ENCODE measurements at regions not wholly inside any gene's neighbourhood (a gene's known extent, or its start where the extent isn't known, plus 50 kb on each side); places are given as distances from the start of the nearest gene placed in this dataset.

- DNase-seq, result no peak
Measured at GRCh38 chrX:107561468-107562215, 66.7 kb upstream of the PRPS1 start.

- DNase-seq, result no peak
Measured at GRCh38 chrX:107562482-107562881, 65.8 kb upstream of the PRPS1 start.

DNA sequence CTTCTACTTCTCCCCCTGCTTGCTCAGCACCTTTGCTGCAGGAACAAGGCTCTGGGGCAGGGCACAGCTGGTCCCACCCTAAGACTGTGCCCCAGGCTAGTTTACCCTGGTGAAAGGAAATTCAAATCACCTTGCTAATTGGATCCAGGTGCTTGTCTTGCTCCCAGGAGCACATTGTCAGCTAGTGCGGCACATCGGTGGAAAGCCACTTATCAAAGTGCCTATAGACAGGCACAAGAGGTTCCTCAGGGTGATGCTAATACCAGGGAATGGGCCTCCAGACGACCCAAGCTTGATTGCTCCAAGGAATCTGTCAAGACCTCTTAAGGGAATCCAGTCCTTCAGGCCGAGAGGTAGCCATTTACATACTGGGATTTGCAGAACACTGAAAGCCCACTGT is 64.5 kb upstream of the PRPS1 start:
- no peak for DNase-seq

GRCh38 chrX:107565015-107565414 is 63.3 kb upstream of the PRPS1 start:
- no peak for DNase-seq

DNA sequence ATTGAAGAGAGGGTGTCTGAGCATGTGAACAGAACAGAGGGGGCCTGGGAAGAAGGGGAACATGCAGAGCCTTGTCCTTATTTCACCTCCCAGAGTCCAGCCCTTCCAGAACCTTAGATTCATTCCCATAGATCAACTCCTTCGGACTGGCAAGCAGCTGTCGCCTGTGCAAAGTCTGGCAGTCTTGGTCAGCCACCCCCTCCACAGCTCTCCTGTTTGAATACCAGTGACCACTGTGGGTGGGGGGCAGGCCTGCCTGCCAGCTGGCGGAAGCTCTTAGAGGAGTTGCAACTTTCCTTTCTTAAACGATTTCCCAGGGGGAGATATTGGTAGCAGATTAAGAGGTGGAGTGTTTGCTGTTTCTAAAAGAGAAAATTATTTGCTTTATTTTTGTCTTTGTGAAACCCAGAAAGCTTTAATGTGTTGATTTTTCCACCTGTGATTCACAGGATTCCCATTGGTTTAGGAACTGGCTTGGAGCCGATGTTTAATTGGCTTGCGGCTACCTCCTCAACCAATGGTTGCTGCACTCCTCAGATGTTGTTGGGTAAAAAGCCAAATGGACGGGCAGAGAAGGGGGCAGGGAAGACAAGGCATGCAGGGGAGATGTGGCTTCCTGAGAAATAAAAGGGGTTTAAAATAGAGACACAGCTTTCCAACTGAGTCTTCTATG is 62.2 kb upstream of the PRPS1 start:
- DNase-seq, result no peak

- DNase-seq, result no peak
Measured at GRCh38 chrX:107566604-107567262, 61.6 kb upstream of the PRPS1 start.

DNA sequence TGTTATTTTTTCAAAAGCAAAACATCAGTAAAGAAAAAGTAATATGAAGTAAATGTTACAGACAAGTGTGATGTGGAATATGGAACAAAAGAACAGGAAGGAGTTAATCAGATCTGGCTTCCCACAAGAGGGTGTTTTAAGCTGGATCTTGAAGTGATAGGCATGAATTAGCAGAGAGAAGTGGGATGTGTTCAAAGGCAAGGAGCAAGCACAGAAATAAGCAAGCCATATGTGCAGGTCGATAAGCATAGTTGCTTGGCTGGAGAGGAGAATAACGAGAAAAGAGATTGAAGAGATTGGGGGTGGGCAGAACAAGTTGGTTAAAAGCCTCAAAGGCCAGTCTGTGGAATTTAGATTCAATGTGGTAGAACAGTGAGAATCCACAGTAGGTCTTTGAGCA is 60.9 kb upstream of the PRPS1 start:
- DNase-seq, result no peak

DNA sequence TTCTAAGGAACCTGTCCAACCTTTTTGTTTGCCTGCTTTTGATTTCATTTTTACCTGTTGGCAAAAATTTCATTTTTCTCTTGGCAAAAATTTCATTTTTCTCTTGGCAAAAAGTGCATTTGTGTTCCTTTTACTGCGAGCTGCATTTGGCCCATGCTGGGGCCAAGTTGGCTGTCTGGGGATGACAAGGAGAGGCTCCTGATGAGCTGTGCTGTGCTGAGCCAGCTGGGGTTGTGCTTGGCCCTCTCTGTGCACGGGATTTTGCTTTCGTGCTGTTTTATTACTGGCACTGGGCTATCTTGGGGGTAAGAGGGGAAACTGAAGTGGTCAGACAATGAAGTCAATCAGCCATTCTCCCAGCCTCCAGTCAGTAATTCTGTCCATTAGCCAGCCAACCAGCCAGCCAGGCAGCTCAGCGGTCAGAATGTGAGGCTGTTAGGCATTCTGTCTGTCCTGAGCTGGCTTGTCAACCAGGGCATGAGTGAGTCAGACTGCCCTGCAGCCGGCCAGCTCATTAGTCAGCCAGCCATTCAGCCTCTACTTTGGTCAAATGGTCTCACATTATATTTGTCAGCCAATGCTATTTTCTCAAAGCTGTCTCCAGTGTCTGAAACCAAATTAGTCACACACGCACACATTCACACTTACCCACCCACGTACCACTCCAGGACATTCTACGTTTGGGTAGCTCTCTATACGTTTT is 56.9 kb upstream of the PRPS1 start:
- no peak for DNase-seq

DNA sequence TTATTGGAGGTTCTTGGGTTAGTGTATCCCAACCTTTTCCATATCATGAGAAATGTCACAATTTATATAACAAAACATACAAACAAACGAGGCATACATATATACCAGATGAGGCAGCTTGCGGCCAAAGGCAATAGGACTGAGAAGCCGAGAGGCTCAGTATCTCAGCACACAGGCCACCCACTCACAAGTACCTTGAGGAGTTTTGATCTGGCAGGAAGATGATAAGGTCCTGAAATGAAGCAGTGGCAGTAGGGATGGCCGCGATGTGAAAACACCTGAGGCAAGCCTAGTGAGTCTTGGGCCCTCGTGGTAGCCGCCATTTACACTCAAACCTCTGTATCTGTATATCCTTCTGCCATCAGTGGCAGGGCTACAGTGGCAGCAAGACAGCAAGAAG is 55.3 kb upstream of the PRPS1 start:
- no peak for DNase-seq

- no peak for DNase-seq
Measured at GRCh38 chrX:107574054-107574683, 54.1 kb upstream of the PRPS1 start.

GRCh38 chrX:107574711-107575110 is 53.6 kb upstream of the PRPS1 start:
- no peak for DNase-seq

DNA sequence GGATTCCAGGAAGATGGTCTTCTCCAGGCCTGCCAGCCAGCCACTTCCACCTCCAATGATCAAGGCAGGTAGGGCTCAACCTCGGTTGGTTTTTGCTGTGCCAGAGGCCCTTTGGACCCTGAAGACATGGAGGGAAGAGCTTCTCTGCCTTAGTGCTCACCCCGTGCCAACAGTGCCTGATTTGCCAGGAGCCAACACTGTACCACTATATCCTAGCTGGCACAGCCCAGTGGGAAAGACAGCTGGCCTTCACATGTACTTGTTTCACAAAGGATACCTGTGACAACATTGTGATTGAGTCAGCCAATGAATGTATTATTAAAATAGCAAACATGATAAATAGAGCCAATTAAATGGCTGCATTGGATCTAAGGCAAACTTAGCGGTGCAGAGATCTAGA is 51.9 kb upstream of the PRPS1 start:
- DNase-seq, result no peak

GRCh38 chrX:107576841-107577240 is 51.5 kb upstream of the PRPS1 start:
- no peak for DNase-seq

- DNase-seq, result no peak
Measured at GRCh38 chrX:107577933-107578332, 50.4 kb upstream of the PRPS1 start.

All from CD4-positive, alpha-beta T cell treated with Interleukin-10 for 1 hour (primary cell).